ENCODE measurements at regions not wholly inside any gene's neighbourhood (a gene's known extent, or its start where the extent isn't known, plus 50 kb on each side); places are given as distances from the start of the nearest gene placed in this dataset.

DNA sequence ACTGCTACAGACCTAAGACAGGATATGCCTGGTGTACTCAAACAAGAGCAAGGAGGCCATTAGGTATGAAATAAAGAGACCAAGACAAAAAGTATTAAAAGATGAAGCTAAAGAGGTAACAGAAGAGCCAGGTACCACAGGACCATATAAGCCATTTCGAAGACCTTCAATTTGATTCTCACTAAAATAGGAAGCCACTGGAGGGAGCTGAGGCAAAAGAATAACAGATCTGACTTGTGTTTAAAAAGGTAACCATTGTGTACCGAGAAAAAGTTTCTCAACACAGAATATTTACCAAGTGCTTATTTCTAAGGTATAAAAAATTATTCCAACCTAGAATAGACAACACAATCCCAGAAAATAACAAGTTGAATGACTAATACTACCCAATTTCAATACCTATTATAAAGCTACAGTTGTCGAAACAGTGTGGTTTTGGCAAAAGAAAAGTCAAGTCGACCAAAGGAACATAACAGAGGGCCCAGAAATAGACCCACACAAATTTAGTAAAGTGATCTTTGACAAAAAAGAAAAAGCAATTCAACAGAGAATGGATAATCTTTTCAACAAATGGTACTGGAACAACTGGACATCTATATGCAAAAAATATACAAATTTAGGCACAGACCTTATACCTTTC, 125.3 kb upstream of the DST start:
- Histone ChIP-seq H3K27ac (ENCODE audit: low read depth, low read length) (no peak overlapping the region), H3K27me3 (ENCODE audit: control insufficient read depth, insufficient read depth, low read length) (no peaks in the 10 kb centered on the region), H3K9ac (ENCODE audit: low read length) (no peak overlapping the region), H3K4me3 (ENCODE audit: low read depth, low read length) (no peak overlapping the region), H3K4me1 (ENCODE audit: control insufficient read depth, insufficient read depth, low read length) (peaks cover 30% of the 10 kb centered on the region), H3K36me3 (ENCODE audit: control insufficient read depth, insufficient read depth, low read length) (no peaks in the 10 kb centered on the region), H3K9me3 (ENCODE audit: control insufficient read depth, insufficient read depth, low read depth, low read length) (no peaks in the 10 kb centered on the region)

DNA sequence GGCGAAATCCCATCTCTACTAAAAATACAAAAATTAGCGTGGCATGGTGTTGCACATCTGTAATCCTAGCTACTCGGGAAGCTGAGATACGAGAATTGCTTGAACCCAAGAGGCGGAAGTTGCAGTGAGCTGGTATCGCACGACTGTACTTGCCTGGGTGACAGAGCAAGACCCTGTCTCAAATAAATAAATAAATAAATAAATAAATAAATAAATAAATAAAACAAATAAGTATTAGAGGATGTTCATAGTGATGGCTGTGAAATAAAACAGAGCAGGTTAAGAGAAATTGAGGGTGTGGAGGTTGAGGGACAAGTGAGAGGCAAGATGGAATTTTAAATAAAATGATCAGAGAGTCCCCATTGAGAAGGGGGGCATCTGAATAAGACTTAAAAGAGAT, 124.7 kb upstream of the DST start:
- Histone ChIP-seq H3K27me3 (ENCODE audit: control insufficient read depth, insufficient read depth, low read length) (no peaks in the 10 kb centered on the region), H3K9me3 (ENCODE audit: control insufficient read depth, insufficient read depth, low read depth, low read length) (no peaks in the 10 kb centered on the region), H3K27ac (ENCODE audit: low read depth, low read length) (no peak overlapping the region), H3K9ac (ENCODE audit: low read length) (no peak overlapping the region), H3K36me3 (ENCODE audit: control insufficient read depth, insufficient read depth, low read length) (no peaks in the 10 kb centered on the region), H3K4me3 (ENCODE audit: low read depth, low read length) (no peak overlapping the region), H3K4me1 (ENCODE audit: control insufficient read depth, insufficient read depth, low read length) (peaks cover 24% of the 10 kb centered on the region)

DNA sequence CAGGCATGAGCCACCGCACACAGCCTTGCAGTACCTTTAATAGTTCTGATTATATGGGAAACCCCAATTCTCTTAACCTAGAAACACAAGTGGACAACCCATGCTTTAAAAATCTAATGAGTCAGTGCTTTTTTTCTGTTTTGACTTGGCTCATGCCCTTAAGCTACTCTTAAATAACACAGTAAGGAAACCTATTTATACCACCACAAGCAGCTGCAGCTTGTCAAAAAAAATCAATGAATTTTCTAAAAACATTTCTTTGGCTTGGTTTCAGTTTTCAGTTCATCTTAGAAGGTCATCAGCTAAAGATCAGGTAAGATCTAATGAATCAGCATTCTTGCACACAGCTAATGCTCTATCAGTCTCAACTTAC, 124.1 kb upstream of the DST start:
- no peak overlapping the region for H3K27ac ChIP-seq (ENCODE audit: low read depth, low read length)
- no peak overlapping the region for H3K4me3 ChIP-seq (ENCODE audit: low read depth, low read length)

DNA sequence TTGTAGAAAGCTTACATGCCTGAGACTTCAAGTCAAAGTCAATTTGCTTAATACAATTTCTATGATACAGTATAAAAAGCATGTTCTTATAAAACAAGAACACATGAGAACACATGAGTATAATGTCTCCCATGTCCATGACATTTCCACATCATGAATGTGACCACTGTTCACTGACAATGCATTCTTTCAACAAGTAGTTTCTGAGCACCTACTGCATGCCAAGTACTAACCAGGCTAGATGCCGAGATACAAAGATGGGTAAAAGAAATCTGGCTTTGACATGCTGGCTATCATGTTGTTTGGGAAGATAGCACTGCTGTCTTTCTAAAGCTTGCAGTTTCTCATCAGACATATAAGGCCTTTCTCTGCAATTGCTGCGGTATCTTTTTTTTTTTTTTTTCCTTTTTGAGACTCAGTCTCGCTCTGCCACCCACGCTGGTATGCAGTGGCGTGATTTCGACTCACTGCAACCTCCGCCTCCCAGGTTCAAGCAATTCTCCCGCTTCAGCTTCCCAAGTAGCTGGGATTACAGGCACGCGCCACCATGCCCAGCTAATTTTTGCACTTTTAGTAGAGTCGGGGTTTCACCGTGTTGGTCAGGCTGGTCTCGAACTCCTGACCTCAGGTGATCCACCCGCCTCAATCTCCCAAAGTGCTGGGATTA, 123.6 kb upstream of the DST start:
- Histone ChIP-seq H3K9ac (ENCODE audit: low read length) (no peak overlapping the region), H3K27me3 (ENCODE audit: control insufficient read depth, insufficient read depth, low read length) (no peaks in the 10 kb centered on the region), H3K27ac (ENCODE audit: low read depth, low read length) (no peak overlapping the region), H3K9me3 (ENCODE audit: control insufficient read depth, insufficient read depth, low read depth, low read length) (no peaks in the 10 kb centered on the region), H3K4me3 (ENCODE audit: low read depth, low read length) (no peak overlapping the region), H3K36me3 (ENCODE audit: control insufficient read depth, insufficient read depth, low read length) (no peaks in the 10 kb centered on the region), H3K4me1 (ENCODE audit: control insufficient read depth, insufficient read depth, low read length) (peaks cover 19% of the 10 kb centered on the region)

More for the DNA sequence above, 124.1 kb upstream of the DST start:
- Histone ChIP-seq H3K27me3 (ENCODE audit: control insufficient read depth, insufficient read depth, low read length) (no peaks in the 10 kb centered on the region), H3K4me1 (ENCODE audit: control insufficient read depth, insufficient read depth, low read length) (peaks cover 19% of the 10 kb centered on the region), H3K9ac (ENCODE audit: low read length) (no peak overlapping the region), H3K36me3 (ENCODE audit: control insufficient read depth, insufficient read depth, low read length) (no peaks in the 10 kb centered on the region), H3K9me3 (ENCODE audit: control insufficient read depth, insufficient read depth, low read depth, low read length) (no peaks in the 10 kb centered on the region)

DNA sequence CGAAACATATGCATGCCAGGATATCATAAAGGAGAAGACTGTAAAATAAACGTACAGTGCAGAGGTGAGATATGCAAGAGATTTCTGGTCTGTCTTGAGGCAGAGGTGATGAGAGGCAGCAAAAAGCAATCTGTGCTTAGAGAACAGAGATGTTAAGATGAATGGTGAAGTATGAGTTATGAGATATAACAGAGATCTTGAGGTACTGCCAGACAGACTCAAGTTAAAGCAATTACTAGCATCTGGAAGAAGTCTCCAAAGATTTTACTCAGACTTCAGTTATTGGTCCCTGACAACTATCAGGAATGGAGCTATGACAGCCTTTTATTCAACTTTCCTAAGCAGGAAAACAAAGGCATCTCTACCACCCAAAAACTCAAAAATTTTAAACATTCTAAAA, 122.8 kb upstream of the DST start:
- Histone ChIP-seq H3K36me3 (ENCODE audit: control insufficient read depth, insufficient read depth, low read length) (no peaks in the 10 kb centered on the region), H3K27me3 (ENCODE audit: control insufficient read depth, insufficient read depth, low read length) (no peaks in the 10 kb centered on the region), H3K27ac (ENCODE audit: low read depth, low read length) (no peak overlapping the region), H3K4me1 (ENCODE audit: control insufficient read depth, insufficient read depth, low read length) (peaks cover 19% of the 10 kb centered on the region), H3K9me3 (ENCODE audit: control insufficient read depth, insufficient read depth, low read depth, low read length) (no peaks in the 10 kb centered on the region), H3K9ac (ENCODE audit: low read length) (no peak overlapping the region), H3K4me3 (ENCODE audit: low read depth, low read length) (no peak overlapping the region)

DNA sequence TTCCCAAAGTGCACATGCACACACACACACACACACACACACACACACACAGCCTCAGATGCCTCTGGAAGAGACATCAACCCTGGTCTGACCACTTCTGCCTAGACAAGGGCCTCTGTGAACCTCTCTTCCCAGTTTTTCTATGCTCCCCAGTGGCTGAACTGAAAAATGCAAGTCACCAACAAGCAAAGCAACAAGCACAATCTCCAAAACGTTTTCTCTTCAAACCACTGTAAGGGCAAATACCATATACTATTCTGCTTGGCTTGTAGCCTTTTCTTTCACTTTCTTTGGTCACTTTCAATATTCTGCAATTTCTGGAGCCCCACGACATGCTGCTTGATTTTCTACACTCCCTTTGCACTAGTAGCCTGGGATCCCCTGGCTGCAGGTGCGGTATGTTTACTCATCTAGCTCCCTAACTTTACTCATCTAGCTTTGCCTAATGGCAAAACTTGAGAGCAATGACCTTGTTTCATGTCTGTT, 121.4 kb upstream of the DST start:
- H3K4me1 ChIP-seq (ENCODE audit: control insufficient read depth, insufficient read depth, low read length) = peaks cover 18% of the 10 kb centered on the region
- H3K27ac ChIP-seq (ENCODE audit: low read depth, low read length) = no peak overlapping the region
- no peak overlapping the region for H3K4me3 ChIP-seq (ENCODE audit: low read depth, low read length)
- no peaks in the 10 kb centered on the region for H3K27me3 ChIP-seq (ENCODE audit: control insufficient read depth, insufficient read depth, low read length)
- H3K36me3 ChIP-seq (ENCODE audit: control insufficient read depth, insufficient read depth, low read length) = no peaks in the 10 kb centered on the region
- H3K9me3 ChIP-seq (ENCODE audit: control insufficient read depth, insufficient read depth, low read depth, low read length) = no peaks in the 10 kb centered on the region
- H3K9ac ChIP-seq (ENCODE audit: low read length) = no peak overlapping the region

DNA sequence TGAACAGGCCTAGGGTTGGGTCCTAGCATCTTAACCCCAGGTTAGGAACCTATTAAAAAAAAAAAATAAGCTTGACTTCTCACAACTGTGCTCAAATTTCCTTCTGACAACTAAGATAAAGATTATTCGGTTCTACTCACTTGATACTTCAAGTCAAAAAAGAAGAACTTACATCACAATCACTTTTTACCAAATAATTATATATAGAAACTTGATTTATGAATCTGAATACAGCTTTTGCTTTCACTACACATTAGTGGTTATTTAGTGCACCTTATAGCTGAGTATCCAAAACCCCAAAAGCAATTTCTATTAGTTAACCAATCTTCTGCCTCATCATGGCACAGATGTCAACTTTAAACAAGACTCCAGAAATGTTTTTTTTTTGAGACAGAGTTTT, 119.0 kb upstream of the DST start:
- H3K4me1 ChIP-seq (ENCODE audit: control insufficient read depth, insufficient read depth, low read length) = peaks cover 35% of the 10 kb centered on the region
- H3K9ac ChIP-seq (ENCODE audit: low read length) = no peak overlapping the region
- H3K27ac ChIP-seq (ENCODE audit: low read depth, low read length) = no peak overlapping the region
- H3K4me3 ChIP-seq (ENCODE audit: low read depth, low read length) = no peak overlapping the region
- H3K36me3 ChIP-seq (ENCODE audit: control insufficient read depth, insufficient read depth, low read length) = no peaks in the 10 kb centered on the region
- no peaks in the 10 kb centered on the region for H3K27me3 ChIP-seq (ENCODE audit: control insufficient read depth, insufficient read depth, low read length)
- H3K9me3 ChIP-seq (ENCODE audit: control insufficient read depth, insufficient read depth, low read depth, low read length) = no peaks in the 10 kb centered on the region

DNA sequence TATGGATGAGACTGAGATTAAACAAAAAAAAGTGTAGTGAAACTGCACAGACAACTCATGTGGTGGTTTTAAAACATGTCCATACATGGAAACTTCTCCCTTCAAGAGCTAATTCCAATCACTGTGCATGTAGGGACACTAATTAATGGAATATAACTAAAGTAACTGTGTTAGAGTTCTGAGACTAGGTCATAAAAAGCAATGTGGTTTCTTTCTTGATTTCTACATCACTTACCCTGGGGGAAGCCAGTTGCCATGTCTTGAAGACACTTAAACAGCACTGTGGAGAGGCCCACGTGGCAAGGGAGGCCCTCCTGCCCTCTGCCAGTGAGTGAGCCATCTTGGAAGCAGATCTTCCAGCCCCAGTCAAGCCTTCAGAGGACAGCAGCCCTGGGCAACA, 118.2 kb upstream of the DST start:
- Histone ChIP-seq H3K9ac (ENCODE audit: low read length) (no peak overlapping the region), H3K27me3 (ENCODE audit: control insufficient read depth, insufficient read depth, low read length) (no peaks in the 10 kb centered on the region), H3K36me3 (ENCODE audit: control insufficient read depth, insufficient read depth, low read length) (no peaks in the 10 kb centered on the region), H3K27ac (ENCODE audit: low read depth, low read length) (no peak overlapping the region), H3K9me3 (ENCODE audit: control insufficient read depth, insufficient read depth, low read depth, low read length) (no peaks in the 10 kb centered on the region), H3K4me3 (ENCODE audit: low read depth, low read length) (no peak overlapping the region), H3K4me1 (ENCODE audit: control insufficient read depth, insufficient read depth, low read length) (peaks cover 43% of the 10 kb centered on the region)

DNA sequence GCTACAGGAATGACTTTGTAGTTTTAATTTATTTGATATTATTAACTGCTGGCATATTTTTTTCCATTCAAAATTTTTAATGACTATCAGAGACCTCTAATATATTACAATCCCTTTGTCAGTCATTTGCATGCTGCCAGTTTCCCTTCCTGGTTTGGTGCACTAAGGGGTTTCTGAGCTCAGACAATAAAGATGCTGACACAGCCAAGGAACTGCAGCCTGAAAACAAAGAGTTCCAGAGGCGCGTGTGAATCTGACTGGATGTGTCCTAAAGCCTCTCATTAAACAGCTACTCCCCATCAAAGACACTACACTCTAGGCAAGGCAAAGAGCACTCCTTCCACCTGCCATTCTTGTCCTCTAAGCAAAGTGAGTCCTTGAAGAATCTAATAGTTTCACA, 116.8 kb upstream of the DST start:
- H3K36me3 ChIP-seq (ENCODE audit: control insufficient read depth, insufficient read depth, low read length) = no peaks in the 10 kb centered on the region
- H3K9me3 ChIP-seq (ENCODE audit: control insufficient read depth, insufficient read depth, low read depth, low read length) = no peaks in the 10 kb centered on the region
- H3K4me1 ChIP-seq (ENCODE audit: control insufficient read depth, insufficient read depth, low read length) = peaks cover 48% of the 10 kb centered on the region
- H3K27me3 ChIP-seq (ENCODE audit: control insufficient read depth, insufficient read depth, low read length) = no peaks in the 10 kb centered on the region
- H3K4me3 ChIP-seq (ENCODE audit: low read depth, low read length) = no peak overlapping the region
- no peak overlapping the region for H3K27ac ChIP-seq (ENCODE audit: low read depth, low read length)
- no peak overlapping the region for H3K9ac ChIP-seq (ENCODE audit: low read length)

DNA sequence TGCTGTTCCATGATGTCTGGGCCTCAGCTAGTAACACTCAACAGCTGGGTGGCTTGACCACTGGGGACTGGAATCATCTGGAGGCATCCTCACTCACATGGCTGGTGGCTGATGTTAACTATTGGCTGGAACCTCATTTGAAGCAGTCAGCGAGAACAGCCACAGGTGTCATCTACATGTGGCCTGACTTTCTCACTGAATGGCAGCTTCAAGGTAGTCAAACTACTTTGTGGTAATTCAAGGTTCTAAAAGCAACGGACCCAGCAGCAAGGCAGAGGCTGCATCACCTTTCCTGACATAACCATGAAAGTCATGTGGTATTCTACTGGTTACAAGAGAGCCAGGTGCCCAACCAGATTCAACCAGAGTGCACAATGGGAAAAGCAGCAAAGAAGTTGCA, 115.9 kb upstream of the DST start:
- no peak overlapping the region for H3K9ac ChIP-seq (ENCODE audit: low read length)
- H3K27me3 ChIP-seq (ENCODE audit: control insufficient read depth, insufficient read depth, low read length) = no peaks in the 10 kb centered on the region
- no peaks in the 10 kb centered on the region for H3K9me3 ChIP-seq (ENCODE audit: control insufficient read depth, insufficient read depth, low read depth, low read length)
- no peak overlapping the region for H3K27ac ChIP-seq (ENCODE audit: low read depth, low read length)
- H3K4me1 ChIP-seq (ENCODE audit: control insufficient read depth, insufficient read depth, low read length) = peaks cover 53% of the 10 kb centered on the region
- no peaks in the 10 kb centered on the region for H3K36me3 ChIP-seq (ENCODE audit: control insufficient read depth, insufficient read depth, low read length)
- no peak overlapping the region for H3K4me3 ChIP-seq (ENCODE audit: low read depth, low read length)

DNA sequence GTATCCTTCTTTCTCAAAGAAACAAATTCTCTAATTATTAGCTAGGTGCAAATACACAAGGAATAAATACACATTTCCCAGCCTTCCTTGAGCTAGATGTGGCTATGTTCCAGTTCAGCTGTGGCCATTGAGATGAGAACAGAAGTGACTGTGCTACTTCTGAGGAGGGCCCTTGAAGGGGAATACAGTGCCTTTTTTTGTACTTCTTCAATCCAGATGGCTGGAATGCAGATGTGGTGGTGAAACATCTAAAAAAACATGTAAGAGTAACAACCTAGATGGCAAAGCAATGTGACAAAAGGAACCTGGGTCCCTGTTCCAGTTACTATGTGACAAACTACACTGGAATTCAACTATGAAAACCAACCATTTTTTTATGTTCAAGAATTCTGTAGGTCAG, 115.4 kb upstream of the DST start:
- H3K36me3 ChIP-seq (ENCODE audit: control insufficient read depth, insufficient read depth, low read length) = no peaks in the 10 kb centered on the region
- no peaks in the 10 kb centered on the region for H3K27me3 ChIP-seq (ENCODE audit: control insufficient read depth, insufficient read depth, low read length)
- H3K4me3 ChIP-seq (ENCODE audit: low read depth, low read length) = no peak overlapping the region
- H3K9ac ChIP-seq (ENCODE audit: low read length) = no peak overlapping the region
- no peaks in the 10 kb centered on the region for H3K9me3 ChIP-seq (ENCODE audit: control insufficient read depth, insufficient read depth, low read depth, low read length)
- H3K4me1 ChIP-seq (ENCODE audit: control insufficient read depth, insufficient read depth, low read length) = peaks cover 54% of the 10 kb centered on the region
- H3K27ac ChIP-seq (ENCODE audit: low read depth, low read length) = no peak overlapping the region
